ENCODE measurements at regions not wholly inside any gene's neighbourhood (a gene's known extent, or its start where the extent isn't known, plus 50 kb on each side); places are given as distances from the start of the nearest gene placed in this dataset.

DNA sequence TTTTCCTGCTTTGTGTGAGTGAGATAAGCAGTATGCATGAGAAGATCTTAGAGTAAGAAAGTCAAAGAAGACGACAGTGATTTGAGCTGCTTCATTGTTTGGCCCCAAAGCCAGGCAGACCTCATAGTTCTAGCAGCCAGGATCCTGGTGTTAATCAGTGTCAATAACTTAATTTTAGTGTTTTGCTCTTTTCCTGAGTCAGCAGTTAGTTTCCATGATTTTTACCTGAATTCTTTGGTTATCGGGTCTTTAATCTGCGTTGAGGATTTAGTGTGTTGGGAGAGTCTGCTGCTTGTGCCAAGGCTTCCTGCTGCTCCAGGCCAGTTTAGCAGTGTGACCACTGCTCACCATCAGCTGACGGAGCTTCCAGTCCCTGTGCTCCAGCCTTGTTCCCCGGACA is 241.6 kb upstream of the SOX5 start:
- DNase-seq (ENCODE audit: low spot score) (no peak), ATAC-seq (ENCODE audit: low read depth) (no peak)
- Histone ChIP-seq H3K27ac (ENCODE audit: poor library complexity, severe bottlenecking) (no peak overlapping the region), H3K9me3 (ENCODE audit: severe bottlenecking) (no peaks in the 10 kb centered on the region), H3K36me3 (ENCODE audit: low read depth) (no peaks in the 10 kb centered on the region), H3K4me1 (ENCODE audit: insufficient read depth, poor library complexity, severe bottlenecking) (no peaks in the 10 kb centered on the region), H3K27me3 (ENCODE audit: insufficient read depth, poor library complexity, severe bottlenecking) (no peaks in the 10 kb centered on the region), H3K4me3 (ENCODE audit: severe bottlenecking) (no peak overlapping the region)
- TF ChIP-seq, protein P1, sequence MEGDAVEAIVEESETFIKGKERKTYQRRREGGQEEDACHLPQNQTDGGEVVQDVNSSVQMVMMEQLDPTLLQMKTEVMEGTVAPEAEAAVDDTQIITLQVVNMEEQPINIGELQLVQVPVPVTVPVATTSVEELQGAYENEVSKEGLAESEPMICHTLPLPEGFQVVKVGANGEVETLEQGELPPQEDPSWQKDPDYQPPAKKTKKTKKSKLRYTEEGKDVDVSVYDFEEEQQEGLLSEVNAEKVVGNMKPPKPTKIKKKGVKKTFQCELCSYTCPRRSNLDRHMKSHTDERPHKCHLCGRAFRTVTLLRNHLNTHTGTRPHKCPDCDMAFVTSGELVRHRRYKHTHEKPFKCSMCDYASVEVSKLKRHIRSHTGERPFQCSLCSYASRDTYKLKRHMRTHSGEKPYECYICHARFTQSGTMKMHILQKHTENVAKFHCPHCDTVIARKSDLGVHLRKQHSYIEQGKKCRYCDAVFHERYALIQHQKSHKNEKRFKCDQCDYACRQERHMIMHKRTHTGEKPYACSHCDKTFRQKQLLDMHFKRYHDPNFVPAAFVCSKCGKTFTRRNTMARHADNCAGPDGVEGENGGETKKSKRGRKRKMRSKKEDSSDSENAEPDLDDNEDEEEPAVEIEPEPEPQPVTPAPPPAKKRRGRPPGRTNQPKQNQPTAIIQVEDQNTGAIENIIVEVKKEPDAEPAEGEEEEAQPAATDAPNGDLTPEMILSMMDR (IDR thresholded peaks at IDR 0.05; ENCODE audit: poor library complexity, severe bottlenecking), result no peak

GRCh38 chr12:24185782-24186181 is 236.3 kb upstream of the SOX5 start:
- Histone ChIP-seq H3K9me3 (ENCODE audit: severe bottlenecking) (no peaks in the 10 kb centered on the region), H3K4me1 (ENCODE audit: insufficient read depth, poor library complexity, severe bottlenecking) (no peaks in the 10 kb centered on the region), H3K27me3 (ENCODE audit: insufficient read depth, poor library complexity, severe bottlenecking) (no peaks in the 10 kb centered on the region), H3K4me3 (ENCODE audit: severe bottlenecking) (no peak overlapping the region), H3K36me3 (ENCODE audit: low read depth) (no peaks in the 10 kb centered on the region), H3K27ac (ENCODE audit: poor library complexity, severe bottlenecking) (no peak overlapping the region)
- no peak for ATAC-seq (ENCODE audit: low read depth)
- TF ChIP-seq, protein P1 (IDR thresholded peaks at IDR 0.05; ENCODE audit: poor library complexity, severe bottlenecking), result no peak
- DNase-seq (ENCODE audit: low spot score), result no peak

DNA sequence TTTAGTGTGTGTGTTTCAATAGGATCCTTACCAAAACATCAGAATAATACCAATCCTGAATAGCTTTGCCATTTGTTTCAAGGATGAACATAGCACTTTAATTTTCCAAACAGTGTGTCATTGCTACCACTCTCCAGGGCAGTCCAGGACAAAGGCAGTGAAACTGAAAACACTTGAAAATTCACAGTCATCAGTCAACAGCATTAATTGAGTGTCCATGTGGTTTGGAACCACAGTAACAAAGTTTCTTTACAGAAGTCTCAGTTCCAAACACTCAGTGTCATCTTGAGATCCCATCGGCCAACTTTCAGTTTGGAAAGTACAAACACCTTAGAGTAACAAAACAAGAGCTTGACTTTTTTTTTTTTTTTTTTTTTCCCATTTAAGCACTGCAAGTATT is 228.4 kb upstream of the SOX5 start:
- TF ChIP-seq, protein P1 (IDR thresholded peaks at IDR 0.05; ENCODE audit: poor library complexity, severe bottlenecking), result no peak
- ATAC-seq (ENCODE audit: low read depth), result no peak
- H3K4me1 ChIP-seq (ENCODE audit: insufficient read depth, poor library complexity, severe bottlenecking), result no peaks in the 10 kb centered on the region

GRCh38 chr12:24175929-24176328 is 226.5 kb upstream of the SOX5 start:
- Histone ChIP-seq H3K4me3 (ENCODE audit: severe bottlenecking) (no peak overlapping the region), H3K36me3 (ENCODE audit: low read depth) (no peaks in the 10 kb centered on the region), H3K9me3 (ENCODE audit: severe bottlenecking) (no peaks in the 10 kb centered on the region), H3K4me1 (ENCODE audit: insufficient read depth, poor library complexity, severe bottlenecking) (no peaks in the 10 kb centered on the region), H3K27ac (ENCODE audit: poor library complexity, severe bottlenecking) (no peak overlapping the region), H3K27me3 (ENCODE audit: insufficient read depth, poor library complexity, severe bottlenecking) (no peaks in the 10 kb centered on the region)
- TF ChIP-seq, protein P1 (IDR thresholded peaks at IDR 0.05; ENCODE audit: poor library complexity, severe bottlenecking), result no peak
- ATAC-seq (ENCODE audit: low read depth), result no peak
- DNase-seq (ENCODE audit: low spot score), result no peak

More for the DNA sequence above, 228.4 kb upstream of the SOX5 start:
- DNase-seq (ENCODE audit: low spot score), result no peak
- Histone ChIP-seq H3K9me3 (ENCODE audit: severe bottlenecking) (no peaks in the 10 kb centered on the region), H3K27ac (ENCODE audit: poor library complexity, severe bottlenecking) (no peak overlapping the region), H3K36me3 (ENCODE audit: low read depth) (no peaks in the 10 kb centered on the region), H3K27me3 (ENCODE audit: insufficient read depth, poor library complexity, severe bottlenecking) (no peaks in the 10 kb centered on the region), H3K4me3 (ENCODE audit: severe bottlenecking) (no peak overlapping the region)

GRCh38 chr12:24175284-24175683 is 225.8 kb upstream of the SOX5 start:
- no peaks in the 10 kb centered on the region for H3K36me3 ChIP-seq (ENCODE audit: low read depth)
- no peak overlapping the region for H3K4me3 ChIP-seq (ENCODE audit: severe bottlenecking)
- no peaks in the 10 kb centered on the region for H3K27me3 ChIP-seq (ENCODE audit: insufficient read depth, poor library complexity, severe bottlenecking)
- ATAC-seq (ENCODE audit: low read depth), result no peak
- TF ChIP-seq, protein P1 (IDR thresholded peaks at IDR 0.05; ENCODE audit: poor library complexity, severe bottlenecking), result no peak
- no peaks in the 10 kb centered on the region for H3K9me3 ChIP-seq (ENCODE audit: severe bottlenecking)
- DNase-seq (ENCODE audit: low spot score), result no peak
- no peaks in the 10 kb centered on the region for H3K4me1 ChIP-seq (ENCODE audit: insufficient read depth, poor library complexity, severe bottlenecking)
- no peak overlapping the region for H3K27ac ChIP-seq (ENCODE audit: poor library complexity, severe bottlenecking)

Measured in RWPE2 (cell line).